C4-2B (cell line): ENCODE measurements at regions not wholly inside any gene's neighbourhood (a gene's known extent, or its start where the extent isn't known, plus 50 kb on each side); places are given as distances from the start of the nearest gene placed in this dataset.
"Not testable (repeated sequence)": the region's sequence is repeated elsewhere in the genome, so short reads cannot be mapped to it uniquely, and the experiment has no call there.

Source experiments
- CTCF ChIP-seq: fragments of 450-650 bp; conservative IDR thresholded peaks from 2 replicates; pipeline ENCODE4 v1.5.1; 2017; ENCODE audit warnings: mild to moderate bottlenecking
- ZFX ChIP-seq: fragments of 450-650 bp; IDR thresholded peaks from 2 replicates; pipeline ENCODE4 v1.6.1; 2017

- TF ChIP-seq CTCF, ZFX: not testable (repeated sequence)
Observed at GRCh38 chr1:149728598-149728997, 53.9 kb upstream of the FCGR1A start.
